ENCODE measurements at regions not wholly inside any gene's neighbourhood (a gene's known extent, or its start where the extent isn't known, plus 50 kb on each side); places are given as distances from the start of the nearest gene placed in this dataset.

DNA sequence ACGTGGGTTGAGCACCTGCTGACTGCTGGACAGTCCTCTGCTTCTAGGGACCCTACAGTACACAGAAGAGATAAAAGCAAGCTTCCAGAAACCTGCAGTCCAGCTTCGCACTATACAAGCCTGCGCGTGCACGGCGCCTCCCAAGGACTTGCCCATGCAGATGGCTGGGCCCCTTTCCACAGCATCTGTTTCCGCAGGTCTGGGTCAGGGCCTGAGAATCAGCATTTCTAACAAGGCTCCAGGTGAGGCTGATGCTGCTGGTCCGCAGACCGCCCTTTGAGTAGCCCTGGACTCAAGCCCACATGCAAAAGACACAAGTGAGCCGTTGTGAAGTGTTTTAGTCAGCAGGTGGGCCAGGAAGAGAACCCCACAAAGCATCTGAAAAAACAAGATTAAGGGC lies 133.1 kb downstream of the HSD17B3 start:
- Histone ChIP-seq H3K4me3 (ENCODE audit: low read length) (no peak overlapping the region), H3K4me1 (ENCODE audit: control insufficient read depth, insufficient read depth, low read length) (no peaks in the 10 kb centered on the region), H3K27me3 (ENCODE audit: control insufficient read depth, insufficient read depth) (no peaks in the 10 kb centered on the region), H3K27ac (ENCODE audit: low read length) (no peak overlapping the region), H3K9me3 (ENCODE audit: control insufficient read depth, low read length) (no peaks in the 10 kb centered on the region)
- DNase-seq (no peak), ATAC-seq (no peak)
- 84% methylated on average over 10 of the region's 10 CpGs for WGBS
- intact Hi-C loops (cut with DNase I): no loop called here

DNA sequence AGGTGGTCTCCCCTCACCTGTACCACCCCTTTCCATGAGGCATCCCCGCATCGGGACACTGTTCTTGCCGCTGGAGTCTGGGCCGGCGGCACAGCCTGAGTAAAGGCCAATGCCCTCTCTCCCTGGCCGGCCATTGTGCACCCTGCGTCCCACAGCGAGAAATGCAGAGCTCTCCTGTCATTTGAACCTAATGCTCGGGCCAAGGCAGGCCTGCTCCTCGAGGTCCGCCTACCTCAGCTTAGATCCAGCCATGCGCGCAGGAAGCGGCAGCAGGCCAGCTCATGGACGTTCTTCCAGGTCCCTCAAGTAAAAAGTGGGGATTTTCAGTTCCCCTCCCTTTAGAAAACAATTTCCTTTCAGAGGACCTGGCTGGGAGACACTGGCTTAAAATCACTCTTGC lies 135.0 kb downstream of the HSD17B3 start:
- H3K9me3 ChIP-seq (ENCODE audit: control insufficient read depth, low read length): no peaks in the 10 kb centered on the region
- no peak overlapping the region for H3K4me3 ChIP-seq (ENCODE audit: low read length)
- no peak overlapping the region for H3K27ac ChIP-seq (ENCODE audit: low read length)
- no peaks in the 10 kb centered on the region for H3K27me3 ChIP-seq (ENCODE audit: control insufficient read depth, insufficient read depth)
- intact Hi-C loops (cut with DNase I): no loop called here
- no peaks in the 10 kb centered on the region for H3K4me1 ChIP-seq (ENCODE audit: control insufficient read depth, insufficient read depth, low read length)
- DNase-seq (no peak), ATAC-seq (no peak)
- 95% methylated on average over 15 of the region's 15 CpGs for WGBS

GRCh38 chr9:96164268-96164683 lies 137.7 kb downstream of the HSD17B3 start:
- H3K4me1 ChIP-seq (ENCODE audit: control insufficient read depth, insufficient read depth, low read length): no peaks in the 10 kb centered on the region
- no peaks in the 10 kb centered on the region for H3K27me3 ChIP-seq (ENCODE audit: control insufficient read depth, insufficient read depth)
- DNase-seq: no peak

GRCh38 chr9:96163712-96164111 lies 138.3 kb downstream of the HSD17B3 start:
- DNase-seq (no peak), ATAC-seq (no peak)
- Histone ChIP-seq H3K27ac (ENCODE audit: low read length) (no peak overlapping the region), H3K27me3 (ENCODE audit: control insufficient read depth, insufficient read depth) (no peaks in the 10 kb centered on the region), H3K4me1 (ENCODE audit: control insufficient read depth, insufficient read depth, low read length) (no peaks in the 10 kb centered on the region), H3K9me3 (ENCODE audit: control insufficient read depth, low read length) (no peaks in the 10 kb centered on the region), H3K4me3 (ENCODE audit: low read length) (no peak overlapping the region)
- intact Hi-C loops (cut with DNase I): no loop called here
- WGBS: 88% methylated on average over 14 of the region's 14 CpGs

More at GRCh38 chr9:96164268-96164683, 137.7 kb downstream of the HSD17B3 start:
- no peak for ATAC-seq
- 83% methylated on average over 11 of the region's 11 CpGs for WGBS
- H3K9me3 ChIP-seq (ENCODE audit: control insufficient read depth, low read length): no peaks in the 10 kb centered on the region
- intact Hi-C loops (cut with DNase I): no loop called here
- no peak overlapping the region for H3K27ac ChIP-seq (ENCODE audit: low read length)
- no peak overlapping the region for H3K4me3 ChIP-seq (ENCODE audit: low read length)

DNA sequence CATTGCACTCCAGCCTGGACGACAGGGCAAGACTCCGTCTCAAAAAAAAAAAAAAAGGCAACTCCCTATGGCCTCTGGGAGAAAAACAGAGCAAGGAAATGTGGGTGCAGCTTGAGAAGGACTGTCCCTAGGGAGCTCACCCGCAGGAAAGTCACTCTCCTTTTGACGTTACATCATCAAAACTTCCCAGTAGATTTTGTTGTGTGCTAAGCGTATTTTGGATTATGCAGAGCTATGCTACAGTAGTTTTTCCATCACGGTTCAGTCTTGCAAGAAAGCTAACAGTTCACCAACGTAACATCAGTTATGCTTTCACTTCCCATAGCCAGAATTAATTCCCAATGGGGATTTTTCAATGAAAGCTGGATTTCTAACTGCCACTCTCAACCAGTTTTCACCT lies 138.8 kb downstream of the HSD17B3 start:
- Histone ChIP-seq H3K27me3 (ENCODE audit: control insufficient read depth, insufficient read depth) (no peaks in the 10 kb centered on the region), H3K9me3 (ENCODE audit: control insufficient read depth, low read length) (no peaks in the 10 kb centered on the region), H3K27ac (ENCODE audit: low read length) (no peak overlapping the region), H3K4me3 (ENCODE audit: low read length) (no peak overlapping the region), H3K4me1 (ENCODE audit: control insufficient read depth, insufficient read depth, low read length) (no peaks in the 10 kb centered on the region)
- intact Hi-C loops (cut with DNase I): no loop called here
- ATAC-seq (no peak), DNase-seq (no peak)
- WGBS: 68% methylated on average over 7 of the region's 7 CpGs

DNA sequence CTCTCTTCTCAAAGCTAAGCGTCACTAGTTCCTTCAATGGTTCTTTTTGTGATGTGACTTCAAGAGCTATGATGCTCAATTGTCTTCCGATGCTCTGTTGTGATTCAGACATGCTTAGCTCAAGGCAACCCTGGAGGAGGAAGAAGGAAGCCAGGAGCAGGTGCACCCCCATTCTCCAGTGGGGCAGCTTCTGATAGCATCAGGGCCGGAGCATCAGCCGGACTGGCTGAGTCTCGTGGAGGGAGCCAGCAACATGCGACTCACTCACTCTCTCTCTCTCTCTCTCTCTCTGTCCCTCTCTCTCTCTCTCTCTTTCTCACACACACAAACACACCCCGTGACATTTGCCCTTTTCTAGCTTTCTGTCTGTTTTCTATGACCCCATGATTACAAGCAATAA lies 140.2 kb downstream of the HSD17B3 start:
- intact Hi-C loops (cut with DNase I): no loop called here
- ATAC-seq (no peak), DNase-seq (no peak)
- Histone ChIP-seq H3K4me1 (ENCODE audit: control insufficient read depth, insufficient read depth, low read length) (no peaks in the 10 kb centered on the region), H3K4me3 (ENCODE audit: low read length) (no peak overlapping the region), H3K27me3 (ENCODE audit: control insufficient read depth, insufficient read depth) (no peaks in the 10 kb centered on the region), H3K27ac (ENCODE audit: low read length) (no peak overlapping the region), H3K9me3 (ENCODE audit: control insufficient read depth, low read length) (no peaks in the 10 kb centered on the region)
- 68% methylated on average over 7 of the region's 7 CpGs for WGBS

DNA sequence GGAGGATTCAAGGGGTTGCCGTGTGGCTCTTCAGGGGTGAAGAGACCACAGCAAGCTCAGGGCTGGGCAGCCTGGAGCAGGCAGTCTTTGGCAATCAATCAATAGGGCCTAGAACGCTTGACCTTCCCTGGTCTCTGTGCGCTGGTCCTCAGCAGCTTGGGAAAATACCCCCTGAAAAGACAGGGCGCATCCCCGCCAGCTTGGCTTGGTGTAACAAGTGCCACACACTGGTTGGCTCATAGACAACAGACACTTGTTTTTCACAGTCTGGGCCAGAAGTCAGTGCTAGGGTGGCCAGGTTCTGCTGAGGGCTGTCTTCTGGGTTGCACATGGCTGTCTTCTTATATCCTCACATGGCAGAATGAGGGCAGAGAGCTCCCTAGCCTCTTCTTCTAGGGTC lies 141.1 kb downstream of the HSD17B3 start:
- Histone ChIP-seq H3K27ac (ENCODE audit: low read length) (no peak overlapping the region), H3K4me3 (ENCODE audit: low read length) (no peak overlapping the region), H3K9me3 (ENCODE audit: control insufficient read depth, low read length) (no peaks in the 10 kb centered on the region), H3K27me3 (ENCODE audit: control insufficient read depth, insufficient read depth) (no peaks in the 10 kb centered on the region), H3K4me1 (ENCODE audit: control insufficient read depth, insufficient read depth, low read length) (no peaks in the 10 kb centered on the region)
- WGBS: 96% methylated on average over 5 of the region's 5 CpGs
- DNase-seq: no peak
- intact Hi-C loops (cut with DNase I): no loop called here
- ATAC-seq: no peak

GRCh38 chr9:96160168-96160567 lies 141.8 kb downstream of the HSD17B3 start:
- Histone ChIP-seq H3K4me3 (ENCODE audit: low read length) (no peak overlapping the region), H3K9me3 (ENCODE audit: control insufficient read depth, low read length) (no peaks in the 10 kb centered on the region), H3K4me1 (ENCODE audit: control insufficient read depth, insufficient read depth, low read length) (no peaks in the 10 kb centered on the region), H3K27me3 (ENCODE audit: control insufficient read depth, insufficient read depth) (no peaks in the 10 kb centered on the region), H3K27ac (ENCODE audit: low read length) (no peak overlapping the region)
- ATAC-seq: no peak
- intact Hi-C loops (cut with DNase I): no loop called here
- no peak for DNase-seq
- 70% methylated on average over 6 of the region's 6 CpGs for WGBS

- ATAC-seq: no peak
- H3K4me1 ChIP-seq (ENCODE audit: control insufficient read depth, insufficient read depth, low read length): no peaks in the 10 kb centered on the region
- no peak overlapping the region for H3K4me3 ChIP-seq (ENCODE audit: low read length)
- WGBS: 93% methylated on average over 4 of the region's 4 CpGs
- no peak overlapping the region for H3K27ac ChIP-seq (ENCODE audit: low read length)
- H3K9me3 ChIP-seq (ENCODE audit: control insufficient read depth, low read length): no peaks in the 10 kb centered on the region
- DNase-seq: no peak
- intact Hi-C loops (cut with DNase I): no loop called here
- no peaks in the 10 kb centered on the region for H3K27me3 ChIP-seq (ENCODE audit: control insufficient read depth, insufficient read depth)
These were observed 142.4 kb downstream of the HSD17B3 start for GRCh38 chr9:96159596-96159995.

DNA sequence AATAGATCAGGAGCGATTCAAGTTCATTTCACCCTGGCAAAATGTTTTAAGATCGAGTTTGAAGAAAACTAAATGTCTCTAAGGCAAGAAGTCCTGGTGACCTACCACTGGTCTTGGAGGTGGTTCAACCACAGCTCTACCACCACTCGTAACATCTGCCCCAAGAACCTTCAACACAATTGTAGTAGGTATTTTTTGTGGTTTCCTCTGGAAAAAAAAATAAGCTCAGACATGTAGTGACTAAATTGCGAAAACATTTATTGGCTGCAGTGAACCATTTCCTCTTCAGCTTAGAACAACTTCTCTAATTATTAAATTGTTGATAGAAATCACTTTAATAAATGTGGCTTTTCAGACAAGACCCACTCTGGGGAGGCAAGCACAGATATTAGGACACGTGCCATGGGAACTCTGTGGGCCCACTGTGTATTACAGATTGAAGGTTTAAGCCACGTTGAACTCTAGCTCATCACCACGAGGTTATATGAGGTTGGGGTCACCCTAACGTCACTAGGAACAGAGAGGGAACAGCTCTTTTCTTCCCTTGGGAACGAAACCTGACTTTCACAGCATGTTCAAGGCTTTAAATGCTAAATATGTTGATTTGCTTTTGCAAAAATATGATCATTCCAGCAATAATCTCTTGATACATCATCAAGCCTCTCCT lies 142.9 kb downstream of the HSD17B3 start:
- intact Hi-C loops (cut with DNase I): no loop called here
- Histone ChIP-seq H3K27me3 (ENCODE audit: control insufficient read depth, insufficient read depth) (no peaks in the 10 kb centered on the region), H3K9me3 (ENCODE audit: control insufficient read depth, low read length) (no peaks in the 10 kb centered on the region), H3K4me1 (ENCODE audit: control insufficient read depth, insufficient read depth, low read length) (no peaks in the 10 kb centered on the region), H3K4me3 (ENCODE audit: low read length) (no peak overlapping the region), H3K27ac (ENCODE audit: low read length) (no peak overlapping the region)
- DNase-seq (no peak), ATAC-seq (no peak)
- 66% methylated on average over 9 of the region's 9 CpGs for WGBS

DNA sequence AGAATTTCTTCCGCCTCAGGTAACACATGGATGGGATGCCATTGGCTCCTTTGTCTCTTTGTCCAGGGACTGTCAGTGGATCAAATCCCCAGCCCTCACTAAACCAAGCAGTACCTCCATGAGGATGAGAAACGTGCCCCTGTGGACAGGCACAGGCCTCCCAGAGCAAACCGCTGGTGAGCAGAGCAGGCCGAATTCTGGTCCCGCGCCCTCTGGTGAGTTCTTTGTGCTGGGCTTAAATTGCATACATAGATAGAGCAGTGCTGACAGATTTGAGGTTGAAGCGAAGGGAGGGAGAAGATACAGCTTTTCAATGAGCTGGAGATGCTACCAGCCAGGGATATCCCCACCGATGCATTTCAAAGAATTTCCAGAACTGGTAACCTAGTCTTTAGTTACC lies 143.8 kb downstream of the HSD17B3 start:
- no peak overlapping the region for H3K4me3 ChIP-seq (ENCODE audit: low read length)
- no peak for ATAC-seq
- no peaks in the 10 kb centered on the region for H3K27me3 ChIP-seq (ENCODE audit: control insufficient read depth, insufficient read depth)
- H3K27ac ChIP-seq (ENCODE audit: low read length): no peak overlapping the region
- DNase-seq: no peak
- WGBS: 83% methylated on average over 8 of the region's 8 CpGs
- H3K4me1 ChIP-seq (ENCODE audit: control insufficient read depth, insufficient read depth, low read length): no peaks in the 10 kb centered on the region
- H3K9me3 ChIP-seq (ENCODE audit: control insufficient read depth, low read length): no peaks in the 10 kb centered on the region
- intact Hi-C loops (cut with DNase I): no loop called here

- no peaks in the 10 kb centered on the region for H3K4me1 ChIP-seq (ENCODE audit: control insufficient read depth, insufficient read depth, low read length)
- intact Hi-C loops (cut with DNase I): no loop called here
- ATAC-seq (no peak), DNase-seq (no peak)
- H3K4me3 ChIP-seq (ENCODE audit: low read length): no peak overlapping the region
- H3K27me3 ChIP-seq (ENCODE audit: control insufficient read depth, insufficient read depth): no peaks in the 10 kb centered on the region
- H3K9me3 ChIP-seq (ENCODE audit: control insufficient read depth, low read length): no peaks in the 10 kb centered on the region
- 0% methylated on average over 1 of the region's 1 CpG for WGBS
- H3K27ac ChIP-seq (ENCODE audit: low read length): no peak overlapping the region
These were observed 144.3 kb downstream of the HSD17B3 start for GRCh38 chr9:96157675-96158074.

Measured in right cardiac atrium (tissue), 5 donors.